Suprapubic skin (tissue), 4 donors: ENCODE measurements at regions not wholly inside any gene's neighbourhood (a gene's known extent, or its start where the extent isn't known, plus 50 kb on each side); places are given as distances from the start of the nearest gene placed in this dataset.

ENCODE experiments used
- DNase-seq, 2 donors: peaks; one replicate each; pipeline ENCODE4 v3.0.0-alpha.2; 2019; ENCODE audit warnings: low spot score in 2 of 2
- H3K27ac ChIP-seq: fragments of 200-600 bp; sonication (generic); one replicate; pipeline ENCODE4 v1.5.1; 2019
- H3K27me3 ChIP-seq: fragments of 200-600 bp; sonication (generic); one replicate; pipeline ENCODE4 v1.5.1; 2019
- H3K36me3 ChIP-seq: fragments of 200-600 bp; sonication (generic); one replicate; pipeline ENCODE4 v1.5.1; 2019
- H3K4me1 ChIP-seq: fragments of 200-600 bp; sonication (generic); one replicate; pipeline ENCODE4 v1.5.1; 2019
- H3K4me3 ChIP-seq: fragments of 200-600 bp; sonication (generic); one replicate; pipeline ENCODE4 v1.5.1; 2019; ENCODE audit warnings: mild to moderate bottlenecking
- H3K9me3 ChIP-seq: fragments of 200-600 bp; sonication (generic); one replicate; pipeline ENCODE4 v1.5.1; 2019
- CTCF ChIP-seq, 2 donors: fragments of 200-600 bp in 1 of 2; fragments of 450-650 bp in 1 of 2; sonication (generic) in 1 of 2; IDR thresholded peaks; one replicate each; pipeline ENCODE4 v1.5.1; 2016 to 2019; ENCODE audit warnings: antibody characterized with exemption in 2 of 2, mild to moderate bottlenecking in 1 of 2, moderate library complexity in 1 of 2
- EP300 ChIP-seq: sonication (generic); formaldehyde crosslinking; IDR thresholded peaks from one replicate; pipeline ENCODE4 v1.6.1; 2017; ENCODE audit warnings: antibody characterized with exemption
- POLR2A ChIP-seq, 2 donors: fragments of 450-650 bp; IDR thresholded peaks; one replicate each; pipeline ENCODE4 v1.6.1; 2017; ENCODE audit warnings: antibody characterized with exemption in 2 of 2, mild to moderate bottlenecking in 2 of 2, moderate library complexity in 2 of 2
- POLR2AphosphoS5 ChIP-seq, 3 donors: sonication (generic); formaldehyde crosslinking; IDR thresholded peaks; one replicate each; pipeline ENCODE4 v1.6.1; 2017; ENCODE audit warnings: antibody characterized with exemption in 3 of 3
- WGBS: methylation state at CpG from one replicate; pipeline ENCODE4 v1.1.5; 2018; 5-methylcytosine and 5-hydroxymethylcytosine counted together

DNA sequence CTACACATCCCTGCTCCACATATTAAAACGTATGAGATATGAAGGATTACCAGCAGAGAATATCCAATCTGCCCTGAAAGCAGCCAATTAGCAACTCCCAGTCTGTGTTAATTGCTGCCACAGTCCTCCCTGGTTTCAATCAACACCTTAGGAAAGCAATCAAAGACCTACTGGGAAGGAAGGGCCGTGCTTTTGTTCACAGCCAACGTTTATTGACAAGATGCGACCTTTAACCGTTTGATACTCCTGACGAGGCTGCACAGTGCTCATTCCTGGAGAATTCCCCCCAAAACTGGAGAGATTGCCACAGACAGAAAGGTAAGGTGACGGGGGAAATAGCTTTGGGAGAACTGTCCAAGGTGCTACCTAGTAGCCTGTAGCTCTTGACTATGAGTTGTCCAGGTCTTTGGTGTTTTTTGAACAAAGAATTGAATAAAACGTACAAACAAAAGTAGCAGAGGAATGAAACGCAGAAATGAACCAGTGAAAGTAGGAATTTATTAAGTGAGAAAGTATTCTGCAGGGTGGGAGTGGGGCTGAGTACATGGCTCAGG is 596.5 kb downstream of the NLGN4X start:
- no peak overlapping the region for H3K27ac ChIP-seq
- no peaks in the 10 kb centered on the region for H3K27me3 ChIP-seq
- TF ChIP-seq POLR2AphosphoS5 (IDR thresholded peaks at IDR 0.05) (no peak), POLR2A (IDR thresholded peaks at IDR 0.05) (no peak), CTCF (IDR thresholded peaks at IDR 0.05) (no peak), EP300 (no peak)
- no peak for DNase-seq
- no peaks in the 10 kb centered on the region for H3K36me3 ChIP-seq
- 47% methylated on average over 9 of the region's 9 CpGs for WGBS
- no peaks in the 10 kb centered on the region for H3K9me3 ChIP-seq
- no peak overlapping the region for H3K4me3 ChIP-seq
- H3K4me1 ChIP-seq: no peaks in the 10 kb centered on the region

DNA sequence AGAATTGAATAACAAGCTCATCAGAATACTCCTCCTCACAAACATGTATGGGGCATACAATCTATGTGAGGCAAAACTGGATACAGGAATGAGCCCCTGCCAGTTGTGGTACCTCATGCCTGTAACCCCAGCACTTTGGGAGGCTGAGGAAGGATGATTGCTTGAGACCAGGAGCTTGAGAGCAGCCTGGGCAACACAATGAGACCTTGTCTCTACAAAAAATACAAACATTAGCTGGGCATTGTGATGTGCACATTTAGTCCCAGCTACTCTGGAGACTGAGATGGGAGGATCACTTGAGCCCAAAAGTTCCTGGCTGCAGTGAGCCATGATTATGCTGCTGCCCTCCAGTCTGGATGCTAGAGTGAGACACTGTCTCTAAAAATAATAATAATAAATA is 611.0 kb downstream of the NLGN4X start:
- H3K4me3 ChIP-seq: no peak overlapping the region
- no peak overlapping the region for H3K27ac ChIP-seq
- no peaks in the 10 kb centered on the region for H3K4me1 ChIP-seq
- H3K27me3 ChIP-seq: no peaks in the 10 kb centered on the region
- no peaks in the 10 kb centered on the region for H3K9me3 ChIP-seq
- no peaks in the 10 kb centered on the region for H3K36me3 ChIP-seq
- no peak for DNase-seq
- no peak for TF ChIP-seq CTCF (IDR thresholded peaks at IDR 0.05)
- TF ChIP-seq EP300: no peak
- no peak for TF ChIP-seq POLR2AphosphoS5 (IDR thresholded peaks at IDR 0.05)
- TF ChIP-seq POLR2A (IDR thresholded peaks at IDR 0.05): no peak

GRCh38 chrX:5595570-5595969 is 633.1 kb downstream of the NLGN4X start:
- 25% methylated on average over 3 of the region's 4 CpGs for WGBS
- Histone ChIP-seq H3K4me3 (no peak overlapping the region), H3K27ac (no peak overlapping the region), H3K4me1 (no peaks in the 10 kb centered on the region), H3K9me3 (no peaks in the 10 kb centered on the region), H3K36me3 (no peaks in the 10 kb centered on the region), H3K27me3 (no peaks in the 10 kb centered on the region)
- DNase-seq: no peak
- no peak for TF ChIP-seq CTCF (IDR thresholded peaks at IDR 0.05)
- no peak for TF ChIP-seq POLR2A (IDR thresholded peaks at IDR 0.05)
- no peak for TF ChIP-seq EP300
- no peak for TF ChIP-seq POLR2AphosphoS5 (IDR thresholded peaks at IDR 0.05)

DNA sequence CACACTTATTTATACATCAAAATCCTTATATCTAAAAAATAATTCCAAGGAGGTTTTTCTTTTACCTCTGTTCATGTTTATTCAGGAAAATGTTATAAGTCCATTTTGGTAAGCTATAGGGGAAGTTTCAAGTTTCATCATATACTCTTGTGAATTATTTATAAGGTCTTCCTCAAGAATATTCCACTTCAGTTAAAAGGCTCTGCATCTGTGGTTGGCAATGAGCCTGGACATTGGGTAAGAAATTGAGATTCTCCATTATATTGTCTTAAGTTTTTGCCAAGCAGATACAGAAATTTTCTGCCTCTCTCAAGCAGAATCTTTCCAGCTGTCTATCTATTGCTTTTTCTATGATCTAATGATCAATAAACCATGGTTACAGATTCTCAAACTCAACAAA is 641.9 kb downstream of the NLGN4X start:
- TF ChIP-seq EP300 (no peak), POLR2A (IDR thresholded peaks at IDR 0.05) (no peak), CTCF (IDR thresholded peaks at IDR 0.05) (no peak), POLR2AphosphoS5 (IDR thresholded peaks at IDR 0.05) (no peak)
- Histone ChIP-seq H3K27me3 (no peaks in the 10 kb centered on the region), H3K4me3 (no peak overlapping the region), H3K4me1 (no peaks in the 10 kb centered on the region), H3K36me3 (no peaks in the 10 kb centered on the region), H3K9me3 (no peaks in the 10 kb centered on the region), H3K27ac (no peak overlapping the region)
- no peak for DNase-seq

DNA sequence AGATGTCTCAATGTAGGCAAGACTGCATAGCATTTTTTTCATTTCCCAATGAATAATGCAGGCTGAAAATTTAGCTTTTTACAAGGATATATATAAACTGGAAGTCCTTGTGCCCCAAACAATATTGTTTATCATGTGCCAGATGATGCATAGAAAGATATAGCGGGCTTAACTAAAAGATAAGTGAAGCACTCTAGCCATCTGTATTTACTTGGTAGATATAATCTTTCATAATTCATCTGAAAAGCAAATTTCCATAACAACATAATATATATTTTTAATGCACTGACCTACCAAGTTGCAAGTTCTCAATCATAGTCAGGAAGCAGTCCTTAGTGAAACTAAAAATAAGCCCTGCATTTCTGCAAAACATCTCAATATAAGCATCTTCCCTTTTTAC is 653.3 kb downstream of the NLGN4X start:
- Histone ChIP-seq H3K27ac (no peak overlapping the region), H3K27me3 (no peaks in the 10 kb centered on the region), H3K9me3 (no peaks in the 10 kb centered on the region), H3K36me3 (no peaks in the 10 kb centered on the region), H3K4me3 (no peak overlapping the region), H3K4me1 (no peaks in the 10 kb centered on the region)
- TF ChIP-seq EP300 (no peak), CTCF (IDR thresholded peaks at IDR 0.05) (no peak), POLR2AphosphoS5 (IDR thresholded peaks at IDR 0.05) (no peak), POLR2A (IDR thresholded peaks at IDR 0.05) (no peak)
- no peak for DNase-seq
- 91% methylated on average over 1 of the region's 1 CpG for WGBS
